LoVo (cell line): ENCODE measurements at regions not wholly inside any gene's neighbourhood (a gene's known extent, or its start where the extent isn't known, plus 50 kb on each side); places are given as distances from the start of the nearest gene placed in this dataset.
"Not testable (repeated sequence)": the region's sequence is repeated elsewhere in the genome, so short reads cannot be mapped to it uniquely, and the experiment has no call there.

Source experiments
- DNase-seq: peaks from one replicate; pipeline ENCODE4 v3.0.0-alpha.2; 2016; ENCODE audit warnings: low spot score

GRCh38 chr5:3341446-3342240 is 254.0 kb upstream of the IRX1 start:
- no peak for DNase-seq

GRCh38 chr5:3340471-3340870 is 255.2 kb upstream of the IRX1 start:
- no peak for DNase-seq

- no peak for DNase-seq
Measured at GRCh38 chr5:3339798-3340115, 255.9 kb upstream of the IRX1 start.

GRCh38 chr5:3339092-3339797 is 256.4 kb upstream of the IRX1 start:
- DNase-seq = no peak

GRCh38 chr5:3337812-3338541 is 257.7 kb upstream of the IRX1 start:
- DNase-seq = no peak

- DNase-seq = no peak
Measured at GRCh38 chr5:3336666-3337065, 259.0 kb upstream of the IRX1 start.

- no peak for DNase-seq
Measured at GRCh38 chr5:3335301-3335700, 260.3 kb upstream of the IRX1 start.

GRCh38 chr5:3333836-3334235 is 261.8 kb upstream of the IRX1 start:
- DNase-seq = no peak

GRCh38 chr5:3333105-3333504 is 262.5 kb upstream of the IRX1 start:
- DNase-seq = no peak

GRCh38 chr5:3331819-3332218 is 263.8 kb upstream of the IRX1 start:
- DNase-seq = no peak

- DNase-seq = no peak
Measured at GRCh38 chr5:3330442-3330841, 265.2 kb upstream of the IRX1 start.

GRCh38 chr5:3329427-3329826 is 266.2 kb upstream of the IRX1 start:
- DNase-seq = no peak

- DNase-seq = no peak
Measured at GRCh38 chr5:3326841-3327232, 268.8 kb upstream of the IRX1 start.

GRCh38 chr5:3325972-3326840 is 269.4 kb upstream of the IRX1 start:
- DNase-seq = no peak

GRCh38 chr5:3325201-3325971 is 270.2 kb upstream of the IRX1 start:
- no peak for DNase-seq

- no peak for DNase-seq
Measured at GRCh38 chr5:3324421-3325101, 271.1 kb upstream of the IRX1 start.

GRCh38 chr5:3323966-3324365 is 271.7 kb upstream of the IRX1 start:
- DNase-seq = not testable (repeated sequence)

- DNase-seq = no peak
Measured at GRCh38 chr5:3323144-3323543, 272.5 kb upstream of the IRX1 start.

GRCh38 chr5:3322642-3323041 is 273.0 kb upstream of the IRX1 start:
- no peak for DNase-seq

GRCh38 chr5:3321923-3322322 is 273.7 kb upstream of the IRX1 start:
- no peak for DNase-seq
